GM19043 (cell line): ENCODE measurements at regions not wholly inside any gene's neighbourhood (a gene's known extent, or its start where the extent isn't known, plus 50 kb on each side); places are given as distances from the start of the nearest gene placed in this dataset.

Experiments used
- ATAC-seq: cut with Tn5 transposase; IDR thresholded peaks from one replicate; pipeline ENCODE4 v1.9.1; 2021; ENCODE audit warnings: low read depth; ENCODE audit not compliant: unreplicated experiment

GRCh38 chr13:73388586-73388985 is 329.8 kb downstream of the KLF5 start:
- ATAC-seq = no peak

GRCh38 chr13:73387318-73387717 is 328.5 kb downstream of the KLF5 start:
- ATAC-seq = no peak

GRCh38 chr13:73385848-73386247 is 327.0 kb downstream of the KLF5 start:
- no peak for ATAC-seq

- ATAC-seq = no peak
Observed at GRCh38 chr13:73372666-73373627, 314.1 kb downstream of the KLF5 start.

GRCh38 chr13:73370066-73370465 is 311.3 kb downstream of the KLF5 start:
- no peak for ATAC-seq

GRCh38 chr13:73369095-73369494 is 310.3 kb downstream of the KLF5 start:
- ATAC-seq = no peak

- ATAC-seq = no peak
Observed at GRCh38 chr13:73368608-73369007, 309.8 kb downstream of the KLF5 start.

GRCh38 chr13:73367886-73368285 is 309.1 kb downstream of the KLF5 start:
- no peak for ATAC-seq

- ATAC-seq = no peak
Observed at GRCh38 chr13:73366241-73366640, 307.4 kb downstream of the KLF5 start.

- no peak for ATAC-seq
Observed at GRCh38 chr13:73365681-73366080, 306.9 kb downstream of the KLF5 start.

GRCh38 chr13:73365252-73365651 is 306.4 kb downstream of the KLF5 start:
- ATAC-seq = no peak

GRCh38 chr13:73364736-73365135 is 305.9 kb downstream of the KLF5 start:
- ATAC-seq = no peak

GRCh38 chr13:73358606-73359095 is 299.8 kb downstream of the KLF5 start:
- no peak for ATAC-seq

GRCh38 chr13:73355134-73355533 is 296.3 kb downstream of the KLF5 start:
- no peak for ATAC-seq

- ATAC-seq = no peak
Observed at GRCh38 chr13:73351730-73352129, 292.9 kb downstream of the KLF5 start.

GRCh38 chr13:73341748-73342147 is 282.9 kb downstream of the KLF5 start:
- ATAC-seq = no peak

- ATAC-seq = no peak
Observed at GRCh38 chr13:73340069-73340468, 281.3 kb downstream of the KLF5 start.

- no peak for ATAC-seq
Observed at GRCh38 chr13:73339086-73339485, 280.3 kb downstream of the KLF5 start.

GRCh38 chr13:73338389-73338788 is 279.6 kb downstream of the KLF5 start:
- no peak for ATAC-seq

GRCh38 chr13:73337532-73337931 is 278.7 kb downstream of the KLF5 start:
- no peak for ATAC-seq

- ATAC-seq = no peak
Observed at GRCh38 chr13:73336773-73337172, 278.0 kb downstream of the KLF5 start.

- no peak for ATAC-seq
Observed at GRCh38 chr13:73335944-73336343, 277.1 kb downstream of the KLF5 start.
